ENCODE measurements at regions not wholly inside any gene's neighbourhood (a gene's known extent, or its start where the extent isn't known, plus 50 kb on each side); places are given as distances from the start of the nearest gene placed in this dataset.
A peak's percentile ranks its signal among the peaks of the same experiment; 100 is the strongest.

- no peaks in the 10 kb centered on the region for H3K27me3 Mint-ChIP-seq (ENCODE audit: low read depth)
- H3K9me3 Mint-ChIP-seq, result no peaks in the 10 kb centered on the region
- no peaks in the 10 kb centered on the region for H3K36me3 Mint-ChIP-seq (ENCODE audit: low read depth)
- no peak for DNase-seq (ENCODE audit: low spot score)
- no peak overlapping the region for H3K27ac Mint-ChIP-seq
- H3K4me1 Mint-ChIP-seq (ENCODE audit: low read depth), result peaks cover 2% of the 10 kb centered on the region
- no peak overlapping the region for H3K4me3 Mint-ChIP-seq
Observed at GRCh38 chr20:50321797-50322480, 131.3 kb downstream of the CEBPB start.

DNA sequence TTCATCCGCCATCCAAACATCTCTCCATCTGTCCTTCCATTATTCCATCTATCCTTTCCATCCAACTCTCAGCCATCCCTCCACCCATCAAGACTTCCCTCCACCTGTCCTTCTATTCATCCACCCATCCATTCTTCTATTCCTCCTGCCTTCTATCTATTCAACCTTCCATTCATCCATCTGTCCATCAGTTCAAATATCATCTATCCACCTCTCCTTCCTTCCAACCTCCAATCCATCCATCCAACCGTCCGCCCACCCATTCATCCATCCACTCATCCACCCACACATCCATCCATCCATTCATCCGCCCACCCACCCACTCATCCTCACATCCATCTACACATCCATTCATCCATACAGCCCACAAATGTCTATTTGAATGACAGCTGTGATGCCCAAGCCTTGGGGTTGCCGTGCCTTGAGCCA lies 132.1 kb downstream of the CEBPB start:
- H3K9me3 Mint-ChIP-seq, result no peaks in the 10 kb centered on the region
- no peaks in the 10 kb centered on the region for H3K27me3 Mint-ChIP-seq (ENCODE audit: low read depth)
- no peak for DNase-seq (ENCODE audit: low spot score)
- no peak overlapping the region for H3K4me3 Mint-ChIP-seq
- H3K4me1 Mint-ChIP-seq (ENCODE audit: low read depth), result peaks cover 2% of the 10 kb centered on the region
- H3K36me3 Mint-ChIP-seq (ENCODE audit: low read depth), result no peaks in the 10 kb centered on the region
- H3K27ac Mint-ChIP-seq, result peak overlapping the region; percentile 4

DNA sequence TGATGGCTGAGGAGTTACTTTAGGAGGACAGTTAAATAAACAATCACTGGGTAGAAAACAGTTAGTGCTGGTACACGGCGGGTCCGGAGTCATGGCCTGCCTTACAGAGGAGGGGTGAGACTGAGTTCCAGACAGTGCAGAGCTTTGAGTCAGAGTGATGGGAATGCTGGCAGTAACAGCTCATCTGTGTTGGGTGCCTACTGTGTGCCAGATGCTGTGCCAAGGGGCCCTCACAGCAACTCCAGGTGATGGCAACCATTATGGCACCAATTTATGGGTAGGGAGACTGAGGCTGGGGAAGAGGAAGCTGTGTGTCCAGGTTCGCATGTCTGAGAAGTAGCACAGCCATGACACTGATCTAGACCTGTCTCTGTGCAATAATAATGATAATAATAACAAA lies 132.6 kb downstream of the CEBPB start:
- Mint-ChIP-seq H3K4me1 (ENCODE audit: low read depth) (peaks cover 2% of the 10 kb centered on the region), H3K9me3 (no peaks in the 10 kb centered on the region), H3K4me3 (no peak overlapping the region), H3K27ac (no peak overlapping the region), H3K27me3 (ENCODE audit: low read depth) (no peaks in the 10 kb centered on the region), H3K36me3 (ENCODE audit: low read depth) (no peaks in the 10 kb centered on the region)
- no peak for DNase-seq (ENCODE audit: low spot score)

DNA sequence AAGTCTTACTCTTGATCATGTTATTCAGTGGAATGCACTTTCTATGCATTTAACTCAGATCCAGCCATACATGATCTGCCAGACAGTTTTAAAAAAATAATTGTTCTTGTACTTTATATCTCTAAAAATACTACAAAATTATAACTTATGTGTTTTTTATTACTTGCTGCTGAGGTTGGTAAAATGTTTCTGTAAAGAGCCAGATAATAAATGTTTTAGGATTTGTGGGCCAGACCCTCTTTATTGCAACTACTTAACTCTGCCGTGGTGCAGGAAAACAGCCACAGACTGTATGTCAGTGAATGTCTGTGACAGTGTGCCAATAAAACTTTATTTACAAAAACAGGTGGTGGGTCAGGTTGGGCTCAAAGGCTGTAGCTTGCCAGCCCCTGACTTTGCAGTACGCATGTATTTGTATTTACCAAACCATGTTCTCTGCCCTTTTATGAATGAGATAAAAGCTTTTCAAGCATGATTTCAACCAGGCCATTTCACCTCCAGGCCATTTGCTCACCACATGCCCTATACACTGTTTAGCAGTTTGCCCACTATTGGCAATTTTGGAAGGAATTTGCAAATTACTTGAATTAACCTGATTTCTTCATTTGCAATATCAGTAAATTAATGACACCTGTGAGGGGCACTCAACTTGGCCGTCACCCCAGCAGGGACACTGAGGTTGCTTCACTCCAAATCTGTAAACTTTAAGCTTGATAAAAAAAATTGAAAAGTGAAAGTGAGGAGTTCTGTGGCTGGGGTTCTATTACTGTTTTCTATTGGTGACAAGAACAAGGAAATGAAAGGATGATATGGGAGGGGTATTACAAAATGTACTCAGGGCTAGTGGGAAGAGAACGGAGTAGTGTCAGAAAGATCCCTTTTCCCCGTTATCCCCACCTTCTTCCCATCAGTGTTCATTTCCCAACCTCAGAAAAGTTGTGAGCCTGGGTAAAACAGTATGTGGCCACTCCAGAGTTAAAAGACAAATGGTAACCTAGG lies 133.4 kb downstream of the CEBPB start:
- H3K36me3 Mint-ChIP-seq (ENCODE audit: low read depth), result no peaks in the 10 kb centered on the region
- H3K27me3 Mint-ChIP-seq (ENCODE audit: low read depth), result no peaks in the 10 kb centered on the region
- H3K4me1 Mint-ChIP-seq (ENCODE audit: low read depth), result no peaks in the 10 kb centered on the region
- DNase-seq (ENCODE audit: low spot score), result no peak
- no peak overlapping the region for H3K4me3 Mint-ChIP-seq
- H3K9me3 Mint-ChIP-seq, result no peaks in the 10 kb centered on the region
- H3K27ac Mint-ChIP-seq, result no peak overlapping the region

DNA sequence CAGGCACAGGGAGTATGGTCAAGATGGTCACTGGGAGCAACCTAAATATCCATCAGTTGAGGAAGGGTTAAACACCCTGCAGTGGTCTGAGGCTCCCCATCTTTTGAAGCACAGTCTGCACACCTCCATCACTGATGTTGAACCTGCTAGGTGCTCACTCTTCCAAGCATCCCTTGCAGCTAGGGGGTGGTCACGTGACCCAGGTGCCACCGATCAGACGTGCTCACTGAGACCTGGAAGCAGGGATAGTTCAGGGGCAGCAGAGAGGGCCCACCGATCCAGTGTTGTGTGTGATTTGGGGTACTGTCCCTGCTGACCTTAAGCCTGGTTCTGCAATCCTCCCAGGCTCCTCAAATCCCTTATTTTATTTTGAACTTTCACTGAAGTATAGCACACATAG lies 134.6 kb downstream of the CEBPB start:
- Mint-ChIP-seq H3K27me3 (ENCODE audit: low read depth) (no peaks in the 10 kb centered on the region), H3K36me3 (ENCODE audit: low read depth) (no peaks in the 10 kb centered on the region), H3K9me3 (peaks cover 5% of the 10 kb centered on the region), H3K4me3 (no peak overlapping the region), H3K27ac (no peak overlapping the region), H3K4me1 (ENCODE audit: low read depth) (no peaks in the 10 kb centered on the region)
- DNase-seq (ENCODE audit: low spot score), result no peak

- no peaks in the 10 kb centered on the region for H3K4me1 Mint-ChIP-seq (ENCODE audit: low read depth)
- H3K36me3 Mint-ChIP-seq (ENCODE audit: low read depth), result no peaks in the 10 kb centered on the region
- no peak overlapping the region for H3K27ac Mint-ChIP-seq
- no peak overlapping the region for H3K4me3 Mint-ChIP-seq
- DNase-seq (ENCODE audit: low spot score), result no peak
- H3K9me3 Mint-ChIP-seq, result peaks cover 5% of the 10 kb centered on the region
- H3K27me3 Mint-ChIP-seq (ENCODE audit: low read depth), result no peaks in the 10 kb centered on the region
Observed at GRCh38 chr20:50325651-50326050, 135.0 kb downstream of the CEBPB start.

- DNase-seq (ENCODE audit: low spot score), result no peak
- Mint-ChIP-seq H3K4me1 (ENCODE audit: low read depth) (no peaks in the 10 kb centered on the region), H3K27ac (no peak overlapping the region), H3K9me3 (peaks cover 5% of the 10 kb centered on the region), H3K36me3 (ENCODE audit: low read depth) (no peaks in the 10 kb centered on the region), H3K4me3 (no peak overlapping the region), H3K27me3 (ENCODE audit: low read depth) (no peaks in the 10 kb centered on the region)
Observed at GRCh38 chr20:50327666-50328065, 137.0 kb downstream of the CEBPB start.

DNA sequence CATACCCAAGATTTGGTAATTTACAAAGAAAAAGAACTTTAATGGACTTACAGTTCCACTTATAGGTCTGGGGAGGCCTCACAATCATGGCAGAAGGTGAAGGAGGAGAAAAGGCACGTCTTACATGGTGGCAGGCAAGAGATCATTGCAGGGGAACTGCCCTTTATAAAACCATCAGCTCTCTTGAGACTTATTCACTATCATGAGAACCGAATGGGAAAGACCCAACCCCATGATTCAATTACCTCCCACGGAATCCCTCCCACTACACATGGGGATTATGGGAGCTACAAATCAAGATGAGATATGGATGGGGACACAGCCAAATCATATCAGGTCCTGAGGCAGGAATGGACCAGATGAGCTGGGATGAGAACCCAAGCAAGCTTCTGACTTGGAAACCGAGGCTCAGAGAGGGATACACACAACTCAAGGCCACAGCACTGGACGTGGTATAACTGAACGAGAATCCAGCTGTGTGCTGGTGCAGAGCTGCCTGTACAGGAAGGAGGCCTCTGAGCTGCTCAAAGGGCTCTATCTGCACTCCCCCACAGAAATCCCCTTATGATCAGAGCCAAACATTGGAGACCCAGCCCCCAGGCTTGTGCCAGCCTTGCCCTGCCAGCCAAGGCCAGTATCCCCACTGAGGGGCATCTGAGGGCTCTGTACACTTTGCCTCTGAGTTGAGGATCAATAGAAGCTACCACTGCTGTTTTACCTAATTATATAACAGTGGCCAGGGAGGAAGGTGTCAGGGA lies 137.8 kb downstream of the CEBPB start:
- Mint-ChIP-seq H3K9me3 (peaks cover 5% of the 10 kb centered on the region), H3K4me1 (ENCODE audit: low read depth) (no peaks in the 10 kb centered on the region), H3K27ac (no peak overlapping the region), H3K4me3 (no peak overlapping the region), H3K27me3 (ENCODE audit: low read depth) (no peaks in the 10 kb centered on the region), H3K36me3 (ENCODE audit: low read depth) (no peaks in the 10 kb centered on the region)
- no peak for DNase-seq (ENCODE audit: low spot score)

GRCh38 chr20:50328996-50329898 lies 138.6 kb downstream of the CEBPB start:
- H3K36me3 Mint-ChIP-seq (ENCODE audit: low read depth), result no peaks in the 10 kb centered on the region
- peaks cover 5% of the 10 kb centered on the region for H3K9me3 Mint-ChIP-seq
- DNase-seq (ENCODE audit: low spot score), result no peak
- H3K4me1 Mint-ChIP-seq (ENCODE audit: low read depth), result no peaks in the 10 kb centered on the region
- H3K27ac Mint-ChIP-seq, result no peak overlapping the region
- H3K4me3 Mint-ChIP-seq, result no peak overlapping the region
- H3K27me3 Mint-ChIP-seq (ENCODE audit: low read depth), result no peaks in the 10 kb centered on the region

DNA sequence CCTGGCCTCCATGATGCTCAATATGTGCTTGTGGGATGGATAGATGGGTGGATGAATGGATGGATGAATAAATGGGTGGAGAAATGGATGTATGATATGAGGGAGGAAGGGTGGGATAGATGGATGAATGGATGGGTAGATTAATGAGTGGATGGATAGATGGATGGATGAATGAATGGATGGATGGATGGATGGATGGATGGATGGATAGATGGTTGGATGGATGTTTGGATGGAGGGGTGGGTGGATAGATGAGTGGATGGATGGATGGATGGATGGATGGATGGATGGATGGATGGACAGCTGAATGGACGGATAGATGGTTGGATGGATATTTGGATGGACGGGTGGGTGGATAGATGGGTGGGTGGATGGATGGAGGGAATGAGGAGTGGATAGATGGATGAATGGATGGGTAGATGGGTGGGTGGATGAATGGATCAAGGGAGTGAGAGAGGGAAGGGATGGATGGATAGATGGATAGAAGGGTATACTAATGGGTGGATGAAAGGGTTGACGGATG lies 139.4 kb downstream of the CEBPB start:
- Mint-ChIP-seq H3K36me3 (ENCODE audit: low read depth) (no peaks in the 10 kb centered on the region), H3K27ac (no peak overlapping the region), H3K4me3 (no peak overlapping the region), H3K9me3 (peaks cover 5% of the 10 kb centered on the region), H3K27me3 (ENCODE audit: low read depth) (no peaks in the 10 kb centered on the region), H3K4me1 (ENCODE audit: low read depth) (peaks cover 3% of the 10 kb centered on the region)
- no peak for DNase-seq (ENCODE audit: low spot score)

DNA sequence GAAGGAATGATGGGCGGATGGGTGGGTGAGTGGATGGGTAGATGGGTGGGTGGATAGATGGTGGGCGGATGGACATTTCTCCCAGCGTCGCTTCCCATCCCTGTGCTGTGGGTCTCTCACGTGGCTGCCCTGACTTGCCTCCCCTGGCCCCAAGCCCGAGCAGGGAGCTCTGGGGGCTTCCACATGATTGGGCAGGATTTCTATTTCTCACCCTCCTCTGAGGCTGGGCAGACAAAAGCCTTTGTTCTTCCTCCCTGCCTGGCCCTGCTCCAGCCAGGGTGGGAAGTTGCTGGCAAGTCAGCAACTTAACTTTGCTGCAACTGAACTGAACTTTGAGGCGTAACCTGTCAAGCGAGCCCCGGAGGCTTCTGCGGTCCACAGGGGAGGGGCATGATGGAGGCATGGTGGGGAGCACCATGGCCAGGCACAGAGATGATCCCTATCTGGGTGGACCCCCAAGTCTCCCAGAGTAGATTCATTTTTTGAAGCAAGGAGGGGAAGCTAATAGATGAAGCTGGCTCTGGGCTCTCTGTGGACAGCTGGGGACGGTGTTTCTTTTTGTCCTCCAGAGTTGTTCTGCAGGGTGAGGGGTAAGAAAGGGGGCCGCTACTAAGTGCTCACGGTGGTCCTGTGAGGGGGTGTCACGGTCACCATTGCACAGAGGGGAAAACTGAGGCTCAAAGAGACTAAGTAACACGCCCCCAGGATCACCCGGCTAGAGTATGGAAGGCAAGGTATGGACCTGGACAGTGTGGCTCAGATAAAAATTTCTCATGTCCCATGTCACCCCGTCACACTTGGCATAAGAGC lies 140.1 kb downstream of the CEBPB start:
- peaks cover 4% of the 10 kb centered on the region for H3K4me1 Mint-ChIP-seq (ENCODE audit: low read depth)
- no peaks in the 10 kb centered on the region for H3K36me3 Mint-ChIP-seq (ENCODE audit: low read depth)
- peaks cover 5% of the 10 kb centered on the region for H3K9me3 Mint-ChIP-seq
- DNase-seq (ENCODE audit: low spot score), result no peak
- H3K27me3 Mint-ChIP-seq (ENCODE audit: low read depth), result no peaks in the 10 kb centered on the region
- H3K27ac Mint-ChIP-seq, result no peak overlapping the region
- H3K4me3 Mint-ChIP-seq, result no peak overlapping the region

- no peaks in the 10 kb centered on the region for H3K36me3 Mint-ChIP-seq (ENCODE audit: low read depth)
- H3K4me3 Mint-ChIP-seq, result no peak overlapping the region
- peaks cover 5% of the 10 kb centered on the region for H3K9me3 Mint-ChIP-seq
- no peak overlapping the region for H3K27ac Mint-ChIP-seq
- DNase-seq (ENCODE audit: low spot score), result no peak
- H3K27me3 Mint-ChIP-seq (ENCODE audit: low read depth), result no peaks in the 10 kb centered on the region
- H3K4me1 Mint-ChIP-seq (ENCODE audit: low read depth), result peaks cover 11% of the 10 kb centered on the region
Observed at GRCh38 chr20:50331469-50332363, 141.1 kb downstream of the CEBPB start.
